ENCODE measurements at regions not wholly inside any gene's neighbourhood (a gene's known extent, or its start where the extent isn't known, plus 50 kb on each side); places are given as distances from the start of the nearest gene placed in this dataset.

DNA sequence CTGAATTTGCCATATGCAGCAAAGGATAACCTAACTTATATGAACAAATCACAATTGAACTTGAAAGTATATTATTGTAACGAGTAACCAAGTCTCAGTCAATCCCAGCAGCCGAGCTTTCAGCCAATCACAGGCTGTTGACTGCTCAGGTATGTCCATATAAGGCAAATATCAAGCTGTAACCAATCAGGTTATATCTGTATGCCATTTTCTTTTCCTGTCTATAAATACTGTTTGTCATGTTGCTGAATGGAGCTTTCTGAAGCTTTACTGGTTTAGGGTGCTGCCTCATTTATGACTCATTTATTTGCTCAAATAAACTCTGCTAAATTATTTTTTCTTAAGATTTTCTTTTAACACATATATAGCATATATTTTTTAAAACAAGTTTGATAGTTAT is 1059.5 kb downstream of the GALC start:
- TF ChIP-seq, protein P1, sequence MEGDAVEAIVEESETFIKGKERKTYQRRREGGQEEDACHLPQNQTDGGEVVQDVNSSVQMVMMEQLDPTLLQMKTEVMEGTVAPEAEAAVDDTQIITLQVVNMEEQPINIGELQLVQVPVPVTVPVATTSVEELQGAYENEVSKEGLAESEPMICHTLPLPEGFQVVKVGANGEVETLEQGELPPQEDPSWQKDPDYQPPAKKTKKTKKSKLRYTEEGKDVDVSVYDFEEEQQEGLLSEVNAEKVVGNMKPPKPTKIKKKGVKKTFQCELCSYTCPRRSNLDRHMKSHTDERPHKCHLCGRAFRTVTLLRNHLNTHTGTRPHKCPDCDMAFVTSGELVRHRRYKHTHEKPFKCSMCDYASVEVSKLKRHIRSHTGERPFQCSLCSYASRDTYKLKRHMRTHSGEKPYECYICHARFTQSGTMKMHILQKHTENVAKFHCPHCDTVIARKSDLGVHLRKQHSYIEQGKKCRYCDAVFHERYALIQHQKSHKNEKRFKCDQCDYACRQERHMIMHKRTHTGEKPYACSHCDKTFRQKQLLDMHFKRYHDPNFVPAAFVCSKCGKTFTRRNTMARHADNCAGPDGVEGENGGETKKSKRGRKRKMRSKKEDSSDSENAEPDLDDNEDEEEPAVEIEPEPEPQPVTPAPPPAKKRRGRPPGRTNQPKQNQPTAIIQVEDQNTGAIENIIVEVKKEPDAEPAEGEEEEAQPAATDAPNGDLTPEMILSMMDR (IDR thresholded peaks at IDR 0.05): no peak

DNA sequence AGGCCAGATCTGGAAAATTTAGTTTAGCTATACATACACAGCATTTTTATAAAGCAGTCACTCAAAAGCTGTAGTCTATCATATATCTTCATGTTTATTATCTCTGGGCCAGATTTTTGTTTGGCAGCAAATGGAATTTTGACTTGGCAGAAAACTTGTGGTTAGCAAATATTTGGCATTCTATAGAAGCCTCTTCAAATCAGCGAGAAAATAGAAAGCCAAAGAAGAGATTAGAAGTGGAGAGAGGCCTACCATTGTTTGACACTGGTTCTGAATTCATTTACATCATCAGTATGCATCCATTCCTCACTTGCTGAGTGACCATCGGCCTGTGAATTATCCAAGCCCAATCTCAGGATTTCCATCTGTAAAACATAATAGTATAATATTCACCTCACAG is 1077.6 kb downstream of the GALC start:
- TF ChIP-seq, protein P1 (IDR thresholded peaks at IDR 0.05): no peak

DNA sequence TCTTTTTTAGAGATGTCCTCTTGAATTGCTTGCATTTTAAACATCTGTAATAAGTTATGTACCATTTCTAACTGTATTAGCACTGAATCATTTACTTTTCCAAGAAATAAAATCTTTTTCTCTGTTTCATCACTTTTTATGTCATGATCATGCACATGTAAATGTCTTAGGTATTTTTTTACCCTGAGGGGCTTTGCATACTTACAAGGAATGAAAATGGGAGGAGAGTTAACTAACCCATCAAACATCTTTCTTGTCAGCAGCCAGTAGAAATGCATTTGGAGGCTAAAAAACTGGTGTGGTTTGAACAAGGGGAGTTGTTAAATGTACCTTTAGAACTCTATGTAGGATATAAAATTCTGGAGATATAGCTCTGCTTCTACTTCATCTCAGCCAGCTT is 1080.3 kb downstream of the GALC start:
- TF ChIP-seq, protein P1 (IDR thresholded peaks at IDR 0.05): no peak

DNA sequence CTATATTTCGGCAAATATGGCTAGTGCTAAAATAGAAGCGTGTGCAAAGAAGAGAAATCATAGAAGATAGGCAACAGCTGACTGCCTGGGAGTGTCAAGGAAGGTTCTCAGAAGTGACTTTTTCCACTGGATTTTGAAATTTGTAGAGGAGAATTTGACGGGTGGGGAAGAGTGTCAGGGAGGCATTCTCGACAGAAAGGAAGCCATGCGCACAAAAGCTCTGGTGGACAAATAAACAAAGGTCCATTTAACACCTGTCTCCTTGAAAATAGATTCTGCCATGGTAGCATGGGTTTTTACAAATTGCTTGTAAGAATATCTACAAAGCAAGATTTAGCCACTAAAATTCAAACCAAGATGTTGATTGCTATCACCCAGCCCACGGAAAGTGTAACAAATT is 1081.5 kb downstream of the GALC start:
- TF ChIP-seq, protein P1 (IDR thresholded peaks at IDR 0.05): no peak

DNA sequence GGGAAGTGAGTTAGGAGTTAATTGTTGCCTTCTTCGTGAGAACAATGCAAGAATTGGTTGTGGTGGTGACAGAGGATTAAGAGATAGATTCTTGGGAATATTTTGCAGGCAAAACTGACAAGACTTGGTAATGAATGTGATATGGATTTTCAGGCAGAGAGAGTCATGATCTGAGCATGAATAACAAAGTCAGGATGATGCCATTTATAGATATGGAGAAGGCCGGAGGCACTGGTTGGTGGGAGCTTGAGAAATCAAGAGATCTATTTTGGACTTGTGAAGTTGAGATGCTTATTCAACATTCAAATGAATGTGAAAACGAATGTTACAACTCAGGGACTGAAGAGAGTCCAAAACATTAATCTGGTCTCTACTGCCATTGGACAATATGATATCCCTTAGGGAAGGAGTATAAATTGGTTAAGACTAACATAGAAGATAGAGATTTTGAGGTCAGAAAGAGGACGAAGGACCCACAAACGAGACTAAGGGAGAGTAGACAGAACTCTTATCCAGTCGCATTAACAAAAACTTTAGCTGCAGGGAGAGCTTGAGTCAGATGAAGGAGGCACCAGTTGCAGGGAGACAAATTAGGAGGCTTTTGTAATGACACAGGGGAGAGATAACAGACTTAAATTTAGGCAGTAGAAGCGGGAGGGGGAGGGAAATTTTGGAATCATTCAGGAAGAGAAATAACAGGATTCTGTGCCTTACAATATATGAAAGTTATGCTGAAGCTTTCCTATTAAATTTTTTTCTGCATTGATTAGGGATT is 1090.6 kb downstream of the GALC start:
- TF ChIP-seq, protein P1 (IDR thresholded peaks at IDR 0.05): no peak

DNA sequence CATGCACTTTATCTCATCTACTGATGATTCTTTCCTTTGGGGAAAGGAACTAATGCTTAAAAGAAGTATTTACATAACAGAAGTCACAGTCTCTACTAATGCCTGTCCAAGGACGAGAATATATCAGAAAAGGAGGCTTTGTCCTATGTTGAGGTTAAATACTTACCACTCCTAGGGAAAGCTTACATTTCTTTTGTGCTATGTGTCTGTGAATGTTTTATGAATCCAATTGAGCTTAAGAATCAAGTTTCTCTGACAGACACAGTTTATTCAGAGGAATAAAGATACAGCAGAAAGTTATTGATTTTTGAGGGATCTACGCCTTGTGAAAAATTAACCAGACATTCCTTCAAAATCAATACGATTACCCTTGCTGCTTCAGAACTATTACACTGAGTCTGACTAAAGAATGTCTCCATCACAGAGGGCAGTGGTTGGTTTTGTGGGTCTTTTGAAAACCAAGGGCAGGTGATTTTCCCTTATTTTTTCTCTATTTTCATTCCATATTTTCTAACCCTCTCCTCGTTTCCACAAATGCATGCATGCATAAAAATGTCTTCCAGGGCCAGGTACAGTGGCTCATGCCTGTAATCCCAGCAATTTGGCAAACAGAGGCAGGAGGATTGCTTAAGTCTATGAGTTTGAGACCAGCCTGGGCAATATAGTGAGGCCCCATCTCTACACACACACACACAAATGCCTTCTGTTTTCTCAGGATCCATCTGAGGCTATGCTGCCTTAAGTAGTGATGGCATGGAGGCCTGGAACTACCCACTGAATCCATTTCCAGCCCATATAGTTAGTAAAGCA is 1095.1 kb downstream of the GALC start:
- TF ChIP-seq, protein P1 (IDR thresholded peaks at IDR 0.05): no peak

DNA sequence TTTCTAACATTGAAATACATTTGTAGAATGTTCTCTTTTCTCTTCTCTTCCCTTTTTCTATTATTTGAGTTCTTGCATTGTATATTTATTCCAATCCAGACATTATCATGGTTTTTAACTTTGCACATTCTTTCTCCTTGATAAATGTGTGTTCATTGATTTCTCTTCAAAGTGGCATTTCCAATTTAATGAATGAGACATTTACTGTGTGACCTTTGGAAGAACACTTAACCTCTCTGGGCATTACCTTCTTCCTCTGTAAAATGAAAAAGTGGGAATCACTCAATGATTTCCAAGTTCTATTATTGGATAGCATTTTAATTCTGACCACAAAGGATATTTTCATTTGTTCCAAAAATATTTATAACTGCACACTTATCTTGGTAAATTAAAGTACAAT is 1095.8 kb downstream of the GALC start:
- TF ChIP-seq, protein P1 (IDR thresholded peaks at IDR 0.05): no peak

Measured in LNCAP (cell line).